ENCODE measurements at regions not wholly inside any gene's neighbourhood (a gene's known extent, or its start where the extent isn't known, plus 50 kb on each side); places are given as distances from the start of the nearest gene placed in this dataset.

GRCh38 chr1:233791372-233791703, 113.1 kb upstream of the SLC35F3 start:
- TF ChIP-seq CTCF (IDR thresholded peaks at IDR 0.05) (no peak), MXI1 (IDR thresholded peaks at IDR 0.05; ENCODE audit: low read depth, low read length) (no peak), NRF1 (IDR thresholded peaks at IDR 0.05; ENCODE audit: low read depth, low read length) (no peak), REST (IDR thresholded peaks at IDR 0.05; ENCODE audit: low read depth, low read length) (no peak), POLR2AphosphoS5 (IDR thresholded peaks at IDR 0.05; ENCODE audit: low read depth, low read length) (no peak), RXRA (IDR thresholded peaks at IDR 0.05; ENCODE audit: borderline replicate concordance, low read depth) (no peak), FOXM1 (IDR thresholded peaks at IDR 0.05; ENCODE audit: low read depth) (no peak), TAF1 (IDR thresholded peaks at IDR 0.05; ENCODE audit: borderline replicate concordance, low read depth, low read length) (no peak), TEAD4 (IDR thresholded peaks at IDR 0.05; ENCODE audit: borderline replicate concordance, insufficient read depth) (no peak), EP300 (IDR thresholded peaks at IDR 0.05; ENCODE audit: borderline replicate concordance in 1 of 2, low read depth in 1 of 2, low read length in 1 of 2) (no peak), RAD21 (IDR thresholded peaks at IDR 0.05; ENCODE audit: low read length) (no peak), ZBTB33 (IDR thresholded peaks at IDR 0.05; ENCODE audit: borderline replicate concordance, low read depth) (no peak), GABPA (IDR thresholded peaks at IDR 0.05; ENCODE audit: low read depth) (no peak)
- TF ChIP-seq, protein P1, sequence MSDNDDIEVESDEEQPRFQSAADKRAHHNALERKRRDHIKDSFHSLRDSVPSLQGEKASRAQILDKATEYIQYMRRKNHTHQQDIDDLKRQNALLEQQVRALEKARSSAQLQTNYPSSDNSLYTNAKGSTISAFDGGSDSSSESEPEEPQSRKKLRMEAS (IDR thresholded peaks at IDR 0.05; ENCODE audit: low read depth) = no peak

Data from SK-N-SH (cell line).